ENCODE measurements at regions not wholly inside any gene's neighbourhood (a gene's known extent, or its start where the extent isn't known, plus 50 kb on each side); places are given as distances from the start of the nearest gene placed in this dataset.
A peak's percentile ranks its signal among the peaks of the same experiment; 100 is the strongest.

DNA sequence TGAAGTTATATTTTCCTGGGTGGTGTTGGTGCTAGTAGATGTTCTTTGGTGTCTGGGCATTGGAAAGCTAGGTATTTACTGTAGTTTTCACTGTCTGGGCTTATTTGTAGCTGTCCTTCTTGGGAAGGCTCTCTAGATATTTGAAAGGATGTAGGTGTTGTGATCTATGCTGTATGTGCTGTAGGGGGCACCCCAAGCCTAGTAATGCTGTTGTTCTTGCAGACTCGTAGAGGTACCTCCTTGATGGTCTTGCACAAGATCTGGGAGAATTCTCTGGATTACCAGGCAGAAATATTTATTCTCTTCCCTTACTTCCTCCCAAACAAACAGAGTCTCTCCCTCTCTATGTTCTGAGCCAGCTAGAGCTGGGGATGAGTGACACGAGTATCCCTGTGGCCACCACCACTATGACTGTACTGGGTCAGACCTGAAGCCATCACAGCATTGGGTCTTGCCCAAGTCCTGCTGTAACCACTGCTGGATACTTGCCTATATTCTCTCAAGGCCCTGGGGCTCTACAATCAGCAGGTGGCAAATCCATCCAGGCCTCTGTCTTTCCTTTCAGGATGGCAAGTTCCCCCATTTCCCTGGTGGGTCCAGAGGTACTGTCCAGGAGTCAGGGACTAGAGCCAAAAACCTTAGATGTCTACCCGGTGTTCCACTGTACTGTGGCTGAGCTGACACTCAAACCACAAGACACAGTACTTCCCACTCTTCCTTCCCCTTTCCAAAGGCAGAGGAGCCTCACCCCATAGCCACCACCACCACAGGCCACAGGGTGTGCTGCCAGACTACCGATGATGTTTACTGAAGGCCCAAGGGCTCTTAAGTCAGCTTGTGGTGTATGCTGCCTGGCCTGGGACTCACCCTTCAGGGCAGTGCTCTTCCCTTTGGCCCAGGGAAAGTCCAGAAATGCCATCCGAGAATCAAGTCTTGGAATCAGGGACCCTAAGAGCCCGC, 195.2 kb upstream of the DPPA4 start:
- ChIA-PET CTCF (interaction anchor here (0.6 to 0.7 kb wide), 4 partner anchors 162 to 1565 kb away, joined by 3 to 12 read pairs (median 4); no protein-coding TSS in a partner anchor), POLR2A (ENCODE audit: unreplicated experiment) (no interaction called here)
- TF ChIP-seq EZH2 (IDR thresholded peaks at IDR 0.05; ENCODE audit: low read length, unreplicated experiment): no peak
- TF ChIP-seq, protein P1, sequence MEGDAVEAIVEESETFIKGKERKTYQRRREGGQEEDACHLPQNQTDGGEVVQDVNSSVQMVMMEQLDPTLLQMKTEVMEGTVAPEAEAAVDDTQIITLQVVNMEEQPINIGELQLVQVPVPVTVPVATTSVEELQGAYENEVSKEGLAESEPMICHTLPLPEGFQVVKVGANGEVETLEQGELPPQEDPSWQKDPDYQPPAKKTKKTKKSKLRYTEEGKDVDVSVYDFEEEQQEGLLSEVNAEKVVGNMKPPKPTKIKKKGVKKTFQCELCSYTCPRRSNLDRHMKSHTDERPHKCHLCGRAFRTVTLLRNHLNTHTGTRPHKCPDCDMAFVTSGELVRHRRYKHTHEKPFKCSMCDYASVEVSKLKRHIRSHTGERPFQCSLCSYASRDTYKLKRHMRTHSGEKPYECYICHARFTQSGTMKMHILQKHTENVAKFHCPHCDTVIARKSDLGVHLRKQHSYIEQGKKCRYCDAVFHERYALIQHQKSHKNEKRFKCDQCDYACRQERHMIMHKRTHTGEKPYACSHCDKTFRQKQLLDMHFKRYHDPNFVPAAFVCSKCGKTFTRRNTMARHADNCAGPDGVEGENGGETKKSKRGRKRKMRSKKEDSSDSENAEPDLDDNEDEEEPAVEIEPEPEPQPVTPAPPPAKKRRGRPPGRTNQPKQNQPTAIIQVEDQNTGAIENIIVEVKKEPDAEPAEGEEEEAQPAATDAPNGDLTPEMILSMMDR (conservative IDR thresholded peaks at IDR 0.05; ENCODE audit: low read depth, low read length): peak; percentile 80
- H3K79me2 ChIP-seq (ENCODE audit: low read length): no peaks in the 10 kb centered on the region
- no peaks in the 10 kb centered on the region for H3K27me3 ChIP-seq (ENCODE audit: low read length)
- peak; percentile 78 for DNase-seq
- peak; percentile 97 for ATAC-seq
- no peaks in the 10 kb centered on the region for H4K20me1 ChIP-seq (ENCODE audit: low read length)
- no peak overlapping the region for H3K4me3 ChIP-seq (ENCODE audit: low read length)
- no peaks in the 10 kb centered on the region for H3K36me3 ChIP-seq (ENCODE audit: low read depth, low read length)
- H3K4me1 ChIP-seq (ENCODE audit: insufficient read depth, low read length): peaks cover 4% of the 10 kb centered on the region; the same call in 1 of the 2 replicates
- no peak overlapping the region for H3K27ac ChIP-seq (ENCODE audit: low read length)
- no peak overlapping the region for H2AFZ ChIP-seq (ENCODE audit: low read length)
- no peak overlapping the region for H3K9ac ChIP-seq (ENCODE audit: low read length)
- BruUV-seq (replicated peaks): no TSS peak
- intact Hi-C loops (cut with micrococcal nuclease): loop anchor here (2.0 kb wide), 4 partner anchors 200 to 1806 kb away; no protein-coding TSS in a partner anchor
- no peak overlapping the region for H3K4me2 ChIP-seq (ENCODE audit: low read length)
- H3K9me3 ChIP-seq (ENCODE audit: low read length): no peaks in the 10 kb centered on the region
- no peaks in the 10 kb centered on the region for H3F3A ChIP-seq (ENCODE audit: low read length, unreplicated experiment)
- H3K9me2 ChIP-seq (replicated peaks; ENCODE audit: low read length): no peaks in the 10 kb centered on the region

DNA sequence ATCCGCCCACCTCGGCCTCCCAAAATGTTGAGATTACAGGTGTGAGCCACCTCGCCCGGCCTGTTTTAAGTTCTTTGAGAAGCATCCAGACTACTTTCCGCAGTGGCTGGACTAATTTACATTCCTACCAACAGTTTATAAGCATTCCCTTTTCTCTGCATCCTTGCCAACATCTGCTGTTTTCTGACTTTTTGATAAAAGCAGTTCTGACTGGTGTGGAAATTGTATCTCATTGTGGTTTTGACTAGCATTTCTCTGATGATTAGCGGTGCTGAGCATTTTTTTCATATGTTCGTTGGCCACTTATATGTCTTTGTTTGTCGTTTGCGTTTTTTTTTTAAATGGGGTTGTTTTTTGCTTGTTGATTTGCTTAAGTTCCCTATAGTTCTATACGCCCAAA, 208.4 kb upstream of the DPPA4 start:
- H3K4me3 ChIP-seq (ENCODE audit: low read length): no peak overlapping the region

More for the DNA sequence above, 208.4 kb upstream of the DPPA4 start:
- DNase-seq (no peak), ATAC-seq (no peak)
- ChIA-PET CTCF (no interaction called here), POLR2A (ENCODE audit: unreplicated experiment) (no interaction called here)
- Histone ChIP-seq H3K36me3 (ENCODE audit: low read depth, low read length) (no peaks in the 10 kb centered on the region), H3K9me3 (ENCODE audit: low read length) (no peaks in the 10 kb centered on the region), H3K4me2 (ENCODE audit: low read length) (no peak overlapping the region), H3K4me1 (ENCODE audit: insufficient read depth, low read length) (no peaks in the 10 kb centered on the region), H3K27me3 (ENCODE audit: low read length) (no peaks in the 10 kb centered on the region), H3K9ac (ENCODE audit: low read length) (no peak overlapping the region), H3K79me2 (ENCODE audit: low read length) (no peaks in the 10 kb centered on the region), H3K27ac (ENCODE audit: low read length) (no peak overlapping the region), H2AFZ (ENCODE audit: low read length) (no peak overlapping the region), H3F3A (ENCODE audit: low read length, unreplicated experiment) (no peaks in the 10 kb centered on the region), H4K20me1 (ENCODE audit: low read length) (no peaks in the 10 kb centered on the region), H3K9me2 (replicated peaks; ENCODE audit: low read length) (no peaks in the 10 kb centered on the region)
- intact Hi-C loops (cut with micrococcal nuclease): no loop called here
- TF ChIP-seq EZH2 (IDR thresholded peaks at IDR 0.05; ENCODE audit: low read length, unreplicated experiment) (no peak), EZH2phosphoT487 (IDR thresholded peaks at IDR 0.05; ENCODE audit: borderline replicate concordance, low read length) (no peak)
- TF ChIP-seq, protein P1 (conservative IDR thresholded peaks at IDR 0.05; ENCODE audit: low read depth, low read length): no peak
- no TSS peak for BruUV-seq (replicated peaks)

All from PC-3 (cell line).